ENCODE measurements at regions not wholly inside any gene's neighbourhood (a gene's known extent, or its start where the extent isn't known, plus 50 kb on each side); places are given as distances from the start of the nearest gene placed in this dataset.
"Not testable (repeated sequence)": the region's sequence is repeated elsewhere in the genome, so short reads cannot be mapped to it uniquely, and the experiment has no call there.

- Mint-ChIP-seq H3K27me3 (no peaks in the 10 kb centered on the region), H3K4me3 (no peak overlapping the region), H3K36me3 (no peaks in the 10 kb centered on the region), H3K9me3 (peaks cover 6% of the 10 kb centered on the region), H3K4me1 (ENCODE audit: unreplicated experiment) (no peaks in the 10 kb centered on the region), H3K27ac (no peak overlapping the region)
- TF ChIP-seq CTCF (conservative IDR thresholded peaks at IDR 0.05): no peak
- no peak for DNase-seq (ENCODE audit: extremely low spot score, unreplicated experiment)
Measured at GRCh38 chr17:27087935-27088766, 205.8 kb upstream of the WSB1 start.

- no peaks in the 10 kb centered on the region for H3K36me3 Mint-ChIP-seq
- H3K9me3 Mint-ChIP-seq: peaks cover 10% of the 10 kb centered on the region
- no peak for TF ChIP-seq CTCF (conservative IDR thresholded peaks at IDR 0.05)
- H3K4me1 Mint-ChIP-seq (ENCODE audit: unreplicated experiment): no peaks in the 10 kb centered on the region
- no peak for DNase-seq (ENCODE audit: extremely low spot score, unreplicated experiment)
- H3K4me3 Mint-ChIP-seq: no peak overlapping the region
- no peak overlapping the region for H3K27ac Mint-ChIP-seq
- H3K27me3 Mint-ChIP-seq: no peaks in the 10 kb centered on the region
Measured at GRCh38 chr17:27088767-27089078, 205.2 kb upstream of the WSB1 start.

GRCh38 chr17:27089079-27089928 is 204.6 kb upstream of the WSB1 start:
- peaks cover 10% of the 10 kb centered on the region for H3K9me3 Mint-ChIP-seq
- H3K36me3 Mint-ChIP-seq; H3K4me3 Mint-ChIP-seq; H3K27me3 Mint-ChIP-seq; DNase-seq (ENCODE audit: extremely low spot score, unreplicated experiment); H3K4me1 Mint-ChIP-seq (ENCODE audit: unreplicated experiment); H3K27ac Mint-ChIP-seq: not testable (repeated sequence)

- DNase-seq (ENCODE audit: extremely low spot score, unreplicated experiment): no peak
- no peaks in the 10 kb centered on the region for H3K36me3 Mint-ChIP-seq
- H3K27me3 Mint-ChIP-seq: no peaks in the 10 kb centered on the region
- no peak overlapping the region for H3K4me3 Mint-ChIP-seq
- peaks cover 10% of the 10 kb centered on the region for H3K9me3 Mint-ChIP-seq
- TF ChIP-seq CTCF (conservative IDR thresholded peaks at IDR 0.05): no peak
- no peaks in the 10 kb centered on the region for H3K4me1 Mint-ChIP-seq (ENCODE audit: unreplicated experiment)
- H3K27ac Mint-ChIP-seq: no peak overlapping the region
Measured at GRCh38 chr17:27089929-27090247, 204.0 kb upstream of the WSB1 start.

GRCh38 chr17:27090450-27091042 is 203.4 kb upstream of the WSB1 start:
- H3K9me3 Mint-ChIP-seq: peaks cover 13% of the 10 kb centered on the region
- DNase-seq (ENCODE audit: extremely low spot score, unreplicated experiment); H3K4me1 Mint-ChIP-seq (ENCODE audit: unreplicated experiment); H3K27ac Mint-ChIP-seq; H3K4me3 Mint-ChIP-seq; H3K27me3 Mint-ChIP-seq; H3K36me3 Mint-ChIP-seq: not testable (repeated sequence)

DNA sequence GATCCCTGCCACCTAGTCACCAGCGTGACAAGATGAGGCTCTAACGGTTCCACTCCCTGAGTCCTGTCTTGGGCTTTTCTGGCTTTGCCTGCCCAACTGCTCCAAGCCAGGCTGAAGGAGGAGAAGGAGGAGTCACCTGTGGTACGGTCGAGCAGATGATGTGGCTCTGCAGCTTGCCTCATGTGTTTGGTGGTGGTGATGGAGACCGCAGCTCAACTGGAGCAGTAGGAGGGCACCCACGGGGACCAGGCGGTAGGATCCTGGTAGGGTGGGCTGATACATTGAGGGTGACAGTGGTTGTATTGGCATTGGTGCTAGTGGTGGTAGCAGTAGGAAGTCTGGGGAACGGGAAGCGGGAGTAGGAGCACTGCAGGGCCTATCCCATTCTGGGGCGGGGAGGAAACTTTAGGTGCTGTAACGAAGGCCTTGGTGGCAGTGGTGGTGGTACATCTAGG is 202.8 kb upstream of the WSB1 start:
- Mint-ChIP-seq H3K4me1 (ENCODE audit: unreplicated experiment) (no peaks in the 10 kb centered on the region), H3K4me3 (no peak overlapping the region), H3K9me3 (peaks cover 17% of the 10 kb centered on the region), H3K27me3 (no peaks in the 10 kb centered on the region), H3K36me3 (no peaks in the 10 kb centered on the region), H3K27ac (no peak overlapping the region)
- TF ChIP-seq CTCF (conservative IDR thresholded peaks at IDR 0.05): no peak
- DNase-seq (ENCODE audit: extremely low spot score, unreplicated experiment): no peak

DNA sequence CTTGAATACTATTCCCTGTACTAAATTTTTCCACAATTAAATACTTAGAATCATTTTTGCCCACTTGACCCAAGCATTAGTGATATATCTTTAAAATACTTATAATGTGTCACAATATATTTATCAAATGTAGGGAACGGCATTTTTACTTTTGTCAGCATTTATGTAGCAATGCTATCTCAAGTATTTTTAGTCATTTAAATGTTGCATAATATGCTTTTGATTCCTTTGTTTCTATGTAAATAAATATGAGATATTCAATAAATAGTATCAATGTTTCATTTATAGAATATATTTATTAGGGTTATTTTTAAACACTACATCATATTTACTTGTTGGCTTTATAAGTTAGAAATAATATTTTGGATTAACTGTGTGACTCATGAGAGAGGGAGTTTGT is 199.7 kb upstream of the WSB1 start:
- not testable (repeated sequence) for H3K27ac Mint-ChIP-seq; H3K27me3 Mint-ChIP-seq; H3K4me3 Mint-ChIP-seq; H3K4me1 Mint-ChIP-seq (ENCODE audit: unreplicated experiment); H3K36me3 Mint-ChIP-seq; DNase-seq (ENCODE audit: extremely low spot score, unreplicated experiment)
- H3K9me3 Mint-ChIP-seq: peaks cover 12% of the 10 kb centered on the region

- not testable (repeated sequence) for DNase-seq (ENCODE audit: extremely low spot score, unreplicated experiment); H3K27ac Mint-ChIP-seq; H3K36me3 Mint-ChIP-seq; H3K4me3 Mint-ChIP-seq; H3K27me3 Mint-ChIP-seq; H3K4me1 Mint-ChIP-seq (ENCODE audit: unreplicated experiment)
- H3K9me3 Mint-ChIP-seq: peaks cover 12% of the 10 kb centered on the region
Measured at GRCh38 chr17:27095821-27096220, 198.1 kb upstream of the WSB1 start.

DNA sequence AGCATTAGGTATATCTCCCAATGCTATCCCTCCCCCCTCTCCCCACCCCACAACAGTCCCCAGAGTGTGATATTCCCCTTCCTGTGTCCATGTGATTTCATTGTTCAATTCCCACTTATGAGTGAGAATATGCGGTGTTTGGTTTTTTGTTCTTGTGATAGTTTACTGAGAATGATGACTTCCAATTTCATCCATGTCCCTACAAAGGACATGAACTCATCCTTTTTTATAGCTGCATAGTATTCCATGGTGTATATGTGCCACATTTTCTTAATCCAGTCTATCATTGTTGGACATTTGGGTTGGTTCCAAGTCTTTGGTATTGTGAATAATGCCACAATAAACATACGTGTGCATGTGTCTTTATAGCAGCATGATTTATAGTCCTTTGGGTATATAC is 194.6 kb upstream of the WSB1 start:
- not testable (repeated sequence) for H3K9me3 Mint-ChIP-seq; H3K4me3 Mint-ChIP-seq; H3K36me3 Mint-ChIP-seq; H3K27me3 Mint-ChIP-seq; H3K4me1 Mint-ChIP-seq (ENCODE audit: unreplicated experiment); H3K27ac Mint-ChIP-seq; DNase-seq (ENCODE audit: extremely low spot score, unreplicated experiment)

All from type B pancreatic cell (in vitro differentiated cells).